Chondrocyte (in vitro differentiated cells): ENCODE measurements at regions not wholly inside any gene's neighbourhood (a gene's known extent, or its start where the extent isn't known, plus 50 kb on each side); places are given as distances from the start of the nearest gene placed in this dataset.
"Not testable (repeated sequence)": the region's sequence is repeated elsewhere in the genome, so short reads cannot be mapped to it uniquely, and the experiment has no call there.

Source experiments
- DNase-seq: peaks from one replicate; pipeline ENCODE4 v3.0.0; 2021; ENCODE audit warnings: mixed read lengths, low spot score
- H3K27ac Mint-ChIP-seq: one replicate; pipeline ENCODE4 v1.8.0; 2021; ENCODE audit warnings: mild to moderate bottlenecking, moderate library complexity, mixed read lengths; ENCODE audit not compliant: unreplicated experiment
- H3K27me3 Mint-ChIP-seq: 2 replicates; pipeline ENCODE4 v1.8.0; 2021; ENCODE audit warnings: low read depth, mixed read lengths
- H3K36me3 Mint-ChIP-seq: 2 replicates; pipeline ENCODE4 v1.8.0; 2021; ENCODE audit warnings: low read depth, mixed read lengths
- H3K4me1 Mint-ChIP-seq: 2 replicates; pipeline ENCODE4 v1.8.0; 2021; ENCODE audit warnings: low read depth, mild to moderate bottlenecking, mixed read lengths
- H3K4me3 Mint-ChIP-seq: one replicate; pipeline ENCODE4 v1.8.0; 2021; ENCODE audit warnings: mild to moderate bottlenecking, moderate library complexity, mixed read lengths; ENCODE audit not compliant: unreplicated experiment
- H3K9me3 Mint-ChIP-seq: 2 replicates; pipeline ENCODE4 v1.8.0; 2021; ENCODE audit warnings: low read depth, mixed read lengths
- TF ChIP-seq, protein P1 (sequence below): fragments of 200-600 bp; sonication (generic); IDR thresholded peaks from 2 replicates; pipeline ENCODE4 v1.5.0; 2021; ENCODE audit warnings: antibody characterized with exemption, mild to moderate bottlenecking, moderate library complexity

- peaks cover 3% of the 10 kb centered on the region for H3K9me3 Mint-ChIP-seq
- TF ChIP-seq, protein P1, sequence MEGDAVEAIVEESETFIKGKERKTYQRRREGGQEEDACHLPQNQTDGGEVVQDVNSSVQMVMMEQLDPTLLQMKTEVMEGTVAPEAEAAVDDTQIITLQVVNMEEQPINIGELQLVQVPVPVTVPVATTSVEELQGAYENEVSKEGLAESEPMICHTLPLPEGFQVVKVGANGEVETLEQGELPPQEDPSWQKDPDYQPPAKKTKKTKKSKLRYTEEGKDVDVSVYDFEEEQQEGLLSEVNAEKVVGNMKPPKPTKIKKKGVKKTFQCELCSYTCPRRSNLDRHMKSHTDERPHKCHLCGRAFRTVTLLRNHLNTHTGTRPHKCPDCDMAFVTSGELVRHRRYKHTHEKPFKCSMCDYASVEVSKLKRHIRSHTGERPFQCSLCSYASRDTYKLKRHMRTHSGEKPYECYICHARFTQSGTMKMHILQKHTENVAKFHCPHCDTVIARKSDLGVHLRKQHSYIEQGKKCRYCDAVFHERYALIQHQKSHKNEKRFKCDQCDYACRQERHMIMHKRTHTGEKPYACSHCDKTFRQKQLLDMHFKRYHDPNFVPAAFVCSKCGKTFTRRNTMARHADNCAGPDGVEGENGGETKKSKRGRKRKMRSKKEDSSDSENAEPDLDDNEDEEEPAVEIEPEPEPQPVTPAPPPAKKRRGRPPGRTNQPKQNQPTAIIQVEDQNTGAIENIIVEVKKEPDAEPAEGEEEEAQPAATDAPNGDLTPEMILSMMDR, result no peak
- H3K4me1 Mint-ChIP-seq, result peaks cover 2% of the 10 kb centered on the region
- no peak for DNase-seq
- H3K27me3 Mint-ChIP-seq, result peaks cover 22% of the 10 kb centered on the region
- no peak overlapping the region for H3K4me3 Mint-ChIP-seq
- H3K36me3 Mint-ChIP-seq, result peaks cover 4% of the 10 kb centered on the region
- no peak overlapping the region for H3K27ac Mint-ChIP-seq
Observed at GRCh38 chr1:38772026-38772425, 87.5 kb downstream of the RRAGC start.

DNA sequence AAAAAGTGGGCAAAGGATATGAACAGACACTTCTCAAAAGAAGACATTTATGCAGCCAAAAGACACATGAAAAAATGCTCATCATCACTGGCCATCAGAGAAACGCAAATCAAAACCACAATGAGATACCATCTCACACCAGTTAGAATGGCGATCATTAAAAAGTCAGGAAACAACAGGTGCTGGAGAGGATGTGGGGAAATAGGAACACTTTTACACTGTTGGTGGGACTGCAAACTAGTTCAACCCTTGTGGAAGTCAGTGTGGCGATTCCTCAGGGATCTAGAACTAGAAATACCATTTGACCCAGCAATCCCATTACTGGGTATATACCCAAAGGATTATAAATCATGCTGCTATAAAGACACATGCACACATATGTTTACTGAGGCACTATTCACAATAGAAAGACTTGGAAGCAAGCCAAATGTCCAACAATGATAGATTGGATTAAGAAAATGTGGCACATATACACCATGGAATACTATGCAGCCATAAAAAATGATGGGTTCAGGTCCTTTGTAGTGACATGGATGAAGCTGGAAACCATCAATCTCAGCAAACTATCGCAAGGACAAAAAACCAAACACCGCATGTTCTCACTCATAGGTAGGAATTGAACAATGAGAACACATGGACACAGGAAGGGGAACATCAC lies 88.9 kb downstream of the RRAGC start:
- not testable (repeated sequence) for H3K36me3 Mint-ChIP-seq, H3K27ac Mint-ChIP-seq, DNase-seq, H3K4me3 Mint-ChIP-seq, H3K9me3 Mint-ChIP-seq, H3K4me1 Mint-ChIP-seq
- H3K27me3 Mint-ChIP-seq, result peaks cover 26% of the 10 kb centered on the region

DNA sequence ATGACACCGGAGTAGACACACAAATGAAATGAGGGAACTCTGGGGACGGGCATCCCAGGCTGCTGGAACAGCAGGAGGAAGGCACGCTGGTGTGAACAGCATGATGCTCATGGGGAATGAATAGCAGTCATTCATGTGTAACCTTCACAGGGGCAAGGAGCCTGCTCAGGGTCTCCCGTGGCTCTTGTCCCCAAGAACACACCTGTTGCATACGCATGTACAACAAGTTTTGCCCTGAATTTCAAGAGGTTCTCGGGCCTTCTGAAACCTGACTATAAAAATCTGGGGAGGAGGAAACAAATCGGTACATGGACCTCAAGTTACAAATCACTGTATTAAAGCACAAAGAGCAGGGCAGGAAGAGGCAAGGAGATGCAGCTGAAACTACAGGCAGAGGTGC lies 93.4 kb downstream of the RRAGC start:
- peaks cover 3% of the 10 kb centered on the region for H3K9me3 Mint-ChIP-seq
- peaks cover 26% of the 10 kb centered on the region for H3K27me3 Mint-ChIP-seq
- H3K4me1 Mint-ChIP-seq, result no peaks in the 10 kb centered on the region
- H3K27ac Mint-ChIP-seq, result no peak overlapping the region
- no peak for DNase-seq
- H3K4me3 Mint-ChIP-seq, result no peak overlapping the region
- TF ChIP-seq, protein P1, result no peak
- peaks cover 4% of the 10 kb centered on the region for H3K36me3 Mint-ChIP-seq

GRCh38 chr1:38763121-38763520 lies 96.5 kb downstream of the RRAGC start:
- no peak overlapping the region for H3K4me3 Mint-ChIP-seq
- peaks cover 3% of the 10 kb centered on the region for H3K9me3 Mint-ChIP-seq

DNA sequence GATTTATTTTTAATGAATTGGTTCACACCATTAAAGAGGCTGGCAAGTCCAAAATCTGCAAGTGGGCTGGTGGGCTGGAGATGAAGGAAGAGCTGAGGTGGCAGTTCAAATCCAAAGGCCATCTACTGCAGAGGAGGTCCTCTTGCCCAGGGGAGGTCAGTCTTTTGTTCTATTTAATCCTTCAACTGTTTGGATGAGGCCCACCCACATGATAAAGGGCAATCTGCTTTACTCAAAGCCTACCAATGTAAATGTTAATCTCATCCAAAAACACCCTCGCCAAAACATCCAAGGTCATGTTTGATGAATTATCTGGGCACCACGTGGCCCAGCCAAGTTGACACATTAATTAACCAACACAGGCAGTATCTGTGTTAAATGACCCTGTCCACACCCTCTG lies 99.0 kb downstream of the RRAGC start:
- Mint-ChIP-seq H3K27me3 (peaks cover 30% of the 10 kb centered on the region), H3K27ac (no peak overlapping the region), H3K9me3 (no peaks in the 10 kb centered on the region), H3K36me3 (peaks cover 1% of the 10 kb centered on the region), H3K4me1 (no peaks in the 10 kb centered on the region), H3K4me3 (no peak overlapping the region)
- DNase-seq, result no peak
- TF ChIP-seq, protein P1, result no peak

More at GRCh38 chr1:38763121-38763520, 96.5 kb downstream of the RRAGC start:
- peaks cover 34% of the 10 kb centered on the region for H3K27me3 Mint-ChIP-seq
- TF ChIP-seq, protein P1, result no peak
- H3K4me1 Mint-ChIP-seq, result no peaks in the 10 kb centered on the region
- no peak for DNase-seq
- no peak overlapping the region for H3K27ac Mint-ChIP-seq
- H3K36me3 Mint-ChIP-seq, result peaks cover 4% of the 10 kb centered on the region

GRCh38 chr1:38758820-38759219 lies 100.8 kb downstream of the RRAGC start:
- Mint-ChIP-seq H3K9me3 (no peaks in the 10 kb centered on the region), H3K4me3 (no peak overlapping the region), H3K36me3 (peaks cover 1% of the 10 kb centered on the region), H3K27ac (no peak overlapping the region), H3K4me1 (no peaks in the 10 kb centered on the region), H3K27me3 (peaks cover 34% of the 10 kb centered on the region)
- TF ChIP-seq, protein P1, result no peak
- no peak for DNase-seq
